ES-I3 (cell line): ENCODE measurements at regions not wholly inside any gene's neighbourhood (a gene's known extent, or its start where the extent isn't known, plus 50 kb on each side); places are given as distances from the start of the nearest gene placed in this dataset.
"Not testable (repeated sequence)": the region's sequence is repeated elsewhere in the genome, so short reads cannot be mapped to it uniquely, and the experiment has no call there.

Experiments
- H3K36me3 ChIP-seq: 2 replicates; pipeline ENCODE4 v1.6.1; 2013; ENCODE audit warnings: mild to moderate bottlenecking, low read length, control low read depth, moderate library complexity; ENCODE audit not compliant: insufficient read depth
- H3K4me1 ChIP-seq: 2 replicates; pipeline ENCODE4 v1.6.1; 2013; ENCODE audit warnings: mild to moderate bottlenecking, control low read depth, low read length; ENCODE audit not compliant: insufficient read depth
- H3K9ac ChIP-seq: 2 replicates; pipeline ENCODE4 v1.6.1; 2013; ENCODE audit warnings: low read depth, mild to moderate bottlenecking, low read length, moderate library complexity
- H3K9me3 ChIP-seq: 2 replicates; pipeline ENCODE4 v1.6.1; 2013; ENCODE audit warnings: mild to moderate bottlenecking, low read length, moderate library complexity; ENCODE audit not compliant: control insufficient read depth, insufficient read depth

DNA sequence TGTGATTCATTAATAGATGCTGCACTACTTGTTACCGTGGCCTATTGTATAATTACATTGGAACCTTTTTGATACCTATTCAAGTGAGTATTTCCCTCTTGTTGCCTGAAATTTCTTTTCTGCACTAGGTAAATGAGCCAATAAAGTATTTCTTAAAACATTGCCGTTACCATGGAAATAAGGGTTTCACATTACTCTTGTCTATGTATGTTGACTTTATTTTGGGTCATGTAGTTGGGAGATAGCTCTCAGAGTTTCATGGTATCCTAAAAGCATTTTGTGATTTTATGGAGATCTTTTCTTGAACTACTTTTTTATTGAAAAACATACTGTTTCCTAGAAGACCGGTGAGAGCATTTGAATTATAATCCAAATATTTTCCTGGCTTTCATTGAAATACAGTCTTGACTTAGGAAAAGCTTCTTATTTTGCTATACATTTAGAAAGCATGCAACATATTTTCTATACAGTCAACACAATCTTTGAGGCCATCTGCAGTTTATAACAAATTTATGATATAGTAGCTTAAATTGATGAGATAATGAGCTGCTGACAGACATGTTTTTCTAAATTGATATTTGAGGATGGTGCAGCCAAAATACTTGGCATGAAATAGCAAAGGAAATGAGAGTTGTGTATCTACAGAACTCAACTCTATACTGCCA, 650.4 kb downstream of the RFPL4B start:
- H3K9me3 ChIP-seq, result no peaks in the 10 kb centered on the region
- no peaks in the 10 kb centered on the region for H3K36me3 ChIP-seq
- no peak overlapping the region for H3K9ac ChIP-seq
- no peaks in the 10 kb centered on the region for H3K4me1 ChIP-seq

DNA sequence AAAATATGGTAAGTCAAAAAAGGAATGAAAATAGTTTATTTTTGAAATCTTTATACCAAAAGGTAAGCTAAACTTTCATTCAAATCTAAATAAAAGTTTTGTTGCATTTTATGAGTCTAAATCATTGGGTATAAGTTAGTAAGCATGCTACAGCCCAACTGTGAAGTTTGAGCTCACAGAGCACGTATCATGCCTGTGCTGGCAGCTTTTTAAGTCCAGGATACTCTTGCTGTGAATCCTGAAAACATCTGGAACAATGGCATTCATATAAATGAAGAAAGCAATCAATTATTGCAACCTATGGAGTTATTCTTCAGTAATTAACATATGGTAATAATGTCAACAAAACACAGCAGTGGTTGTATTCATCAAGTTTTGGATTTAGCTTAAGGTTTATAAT, 656.9 kb downstream of the RFPL4B start:
- H3K4me1 ChIP-seq, result peaks cover 4% of the 10 kb centered on the region; the same call in 1 of the 2 replicates
- H3K9ac ChIP-seq, result no peak overlapping the region
- H3K9me3 ChIP-seq, result no peaks in the 10 kb centered on the region
- H3K36me3 ChIP-seq, result no peaks in the 10 kb centered on the region

DNA sequence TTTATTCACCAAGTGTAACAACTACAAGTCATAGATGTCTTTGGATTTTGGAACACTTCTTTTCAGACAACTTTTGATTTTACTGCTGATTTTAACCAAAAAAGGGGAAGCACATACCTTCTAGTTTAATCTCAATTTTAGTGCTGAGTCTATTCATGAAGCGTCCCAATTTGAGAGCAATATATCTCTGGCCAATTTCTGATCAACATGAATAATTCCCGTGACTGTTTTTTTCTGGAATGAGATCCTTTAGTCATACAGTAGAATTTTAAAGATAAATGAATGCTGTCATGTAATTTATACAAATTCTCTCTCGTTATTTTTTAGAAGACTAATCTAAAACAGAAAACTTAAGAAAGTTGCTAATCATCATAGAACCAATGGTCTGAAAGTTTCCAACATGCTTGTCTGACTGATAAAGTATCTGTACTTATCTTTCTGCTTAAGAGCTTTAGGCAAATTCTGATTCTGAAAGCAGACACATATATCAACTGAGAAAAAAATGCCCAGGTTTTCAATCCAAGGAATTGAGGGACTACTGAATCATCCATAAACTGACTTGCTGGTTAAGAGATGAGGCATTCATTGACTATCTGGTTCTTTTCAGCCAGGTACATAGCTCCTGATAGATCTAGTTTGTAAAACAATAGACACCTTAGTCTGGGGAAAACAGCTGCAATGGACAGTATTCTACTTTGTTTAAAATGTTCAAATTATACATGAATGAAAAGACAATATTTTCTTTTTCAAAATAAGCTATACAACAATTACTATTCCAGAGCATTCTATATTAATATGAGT, 657.5 kb downstream of the RFPL4B start:
- Histone ChIP-seq H3K4me1 (peaks cover 4% of the 10 kb centered on the region; the same call in 1 of the 2 replicates), H3K36me3 (no peaks in the 10 kb centered on the region), H3K9ac (no peak overlapping the region), H3K9me3 (no peaks in the 10 kb centered on the region)

DNA sequence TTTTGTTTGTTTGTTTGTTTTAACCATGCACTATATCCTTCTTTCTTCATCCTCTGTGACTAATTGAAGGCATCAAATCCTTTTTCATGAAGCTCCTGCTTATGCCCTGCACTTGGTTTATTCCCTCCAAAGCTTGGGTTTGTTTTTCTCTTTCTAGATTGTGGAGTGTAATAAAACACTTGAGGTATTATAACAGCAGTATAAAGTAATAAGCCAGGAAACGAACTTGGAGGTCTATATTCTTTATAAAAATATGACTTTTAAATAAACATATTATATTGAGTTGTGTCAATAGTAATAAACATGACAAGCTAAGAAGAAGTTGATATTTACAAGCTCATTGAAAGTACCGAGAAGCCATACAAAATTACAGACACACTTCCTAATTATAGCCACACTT, 659.4 kb downstream of the RFPL4B start:
- no peaks in the 10 kb centered on the region for H3K36me3 ChIP-seq
- no peak overlapping the region for H3K9ac ChIP-seq
- no peaks in the 10 kb centered on the region for H3K9me3 ChIP-seq
- H3K4me1 ChIP-seq, result peaks cover 4% of the 10 kb centered on the region; the same call in 1 of the 2 replicates

DNA sequence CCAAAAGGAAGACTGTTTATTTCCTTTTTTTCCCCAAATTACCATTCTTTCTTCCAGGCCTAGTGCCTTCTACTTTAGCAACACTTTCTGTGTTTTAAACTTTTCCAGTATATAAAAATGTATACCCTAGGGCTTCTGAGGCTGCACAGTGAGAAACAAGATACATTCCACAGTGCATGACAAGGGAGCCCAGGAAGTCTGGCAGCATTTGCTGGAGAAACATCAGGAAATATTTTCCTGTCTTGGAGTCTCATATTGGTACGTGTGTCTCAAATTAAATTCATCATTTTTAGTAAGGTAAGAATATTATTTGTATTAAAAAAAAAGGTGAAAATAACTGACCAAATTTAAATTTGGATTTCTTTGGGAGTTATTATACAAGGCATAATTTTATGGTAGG, 662.6 kb downstream of the RFPL4B start:
- Histone ChIP-seq H3K36me3 (no peaks in the 10 kb centered on the region), H3K9ac (no peak overlapping the region), H3K4me1 (peaks cover 4% of the 10 kb centered on the region; the same call in 1 of the 2 replicates), H3K9me3 (no peaks in the 10 kb centered on the region)

DNA sequence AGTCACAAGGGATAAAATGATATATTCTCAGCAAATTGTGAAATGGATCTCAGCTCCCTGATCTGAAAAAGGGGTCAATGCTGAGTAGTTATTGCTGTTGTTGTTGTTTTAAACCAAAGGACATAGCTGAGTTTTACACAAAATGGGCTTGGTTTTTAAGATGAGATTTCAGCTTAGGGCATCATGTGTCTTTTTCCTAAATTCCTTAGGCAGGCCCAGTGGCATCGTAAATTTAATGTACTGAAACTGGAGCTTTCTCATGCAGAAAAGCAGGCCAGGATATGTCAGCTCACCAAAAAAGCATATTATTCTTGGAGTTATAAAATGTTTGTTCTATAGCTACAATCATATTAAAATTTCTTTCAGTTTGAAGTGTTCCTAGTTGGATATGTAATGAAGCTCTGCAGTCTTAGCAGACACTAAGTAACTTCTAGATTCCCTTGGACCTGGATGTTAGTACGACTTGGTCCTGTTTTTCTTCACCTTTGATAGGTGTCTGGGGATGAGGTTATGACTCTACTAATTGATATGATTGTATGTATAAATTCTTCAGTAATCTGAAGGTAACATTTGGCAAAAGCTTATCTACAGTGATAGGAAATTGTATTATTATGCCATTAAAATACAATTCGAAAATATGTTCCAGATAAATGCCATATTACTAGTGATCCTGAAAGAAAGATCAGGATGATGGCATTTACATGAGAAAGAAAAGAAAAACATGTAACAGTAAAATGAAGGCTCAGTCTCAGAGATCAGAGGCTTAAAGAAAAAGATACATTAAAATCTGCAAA, 663.3 kb downstream of the RFPL4B start:
- H3K4me1 ChIP-seq, result peaks cover 4% of the 10 kb centered on the region; the same call in 1 of the 2 replicates
- H3K9ac ChIP-seq, result no peak overlapping the region
- H3K9me3 ChIP-seq, result no peaks in the 10 kb centered on the region
- H3K36me3 ChIP-seq, result no peaks in the 10 kb centered on the region

DNA sequence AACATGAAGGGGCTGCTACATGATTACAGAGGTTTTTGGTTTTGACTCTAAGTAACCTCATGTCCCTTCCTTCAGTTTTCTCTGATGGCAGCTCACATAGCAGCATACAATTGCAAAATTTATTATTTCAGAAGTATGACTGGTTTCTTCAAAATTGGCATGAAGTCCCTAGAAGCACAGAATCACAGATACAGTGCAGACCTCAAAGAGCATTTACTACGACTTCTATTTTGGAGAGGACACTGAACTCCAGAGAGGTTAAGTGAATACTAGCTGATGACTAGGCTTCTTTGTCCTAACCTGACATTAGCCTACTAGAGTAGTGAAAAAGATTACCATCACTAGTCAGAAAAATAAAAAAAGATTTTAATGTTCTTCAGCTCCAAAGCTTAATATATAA, 664.3 kb downstream of the RFPL4B start:
- Histone ChIP-seq H3K36me3 (no peaks in the 10 kb centered on the region), H3K9ac (no peak overlapping the region), H3K9me3 (no peaks in the 10 kb centered on the region), H3K4me1 (peaks cover 4% of the 10 kb centered on the region; the same call in 1 of the 2 replicates)

DNA sequence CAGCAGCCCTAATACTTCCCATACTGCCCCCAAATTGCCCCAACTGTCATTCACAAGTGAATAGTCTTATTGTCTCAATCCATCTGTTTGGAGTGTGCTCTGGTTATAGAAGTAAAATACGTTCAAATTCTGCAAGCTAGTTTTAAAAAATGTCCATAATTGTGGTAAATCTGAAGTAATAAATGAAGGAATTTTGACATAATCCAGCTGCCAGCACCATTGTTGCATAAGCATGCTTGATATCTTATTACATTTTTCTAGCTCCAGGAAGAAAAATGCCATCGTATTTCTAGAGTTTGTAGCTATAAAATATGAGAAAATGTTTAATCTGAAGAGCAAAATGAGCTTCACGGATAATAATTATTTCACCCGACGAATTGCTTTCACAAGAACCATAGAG, 664.7 kb downstream of the RFPL4B start:
- no peaks in the 10 kb centered on the region for H3K9me3 ChIP-seq
- no peak overlapping the region for H3K9ac ChIP-seq
- H3K4me1 ChIP-seq, result peaks cover 4% of the 10 kb centered on the region; the same call in 1 of the 2 replicates

DNA sequence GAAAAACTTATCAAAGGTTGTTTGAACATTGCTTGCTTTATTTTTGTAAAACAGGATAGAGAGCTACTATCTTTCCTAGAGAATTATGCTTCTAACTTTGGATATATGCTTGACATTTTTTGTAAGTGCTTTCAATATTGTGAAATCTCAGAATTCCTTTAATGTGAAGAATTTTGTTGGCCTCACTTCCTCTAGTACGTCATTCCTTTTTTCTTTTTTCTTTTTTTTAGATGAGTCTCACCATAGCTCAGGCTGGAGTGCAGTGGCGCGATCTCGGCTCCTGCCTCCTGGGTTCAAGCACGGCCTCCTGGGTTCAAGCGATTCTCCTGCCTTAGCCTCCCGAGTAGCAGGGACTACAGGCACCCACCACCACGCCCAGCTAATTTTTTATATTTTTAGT, 668.1 kb downstream of the RFPL4B start:
- Histone ChIP-seq H3K4me1 (peaks cover 6% of the 10 kb centered on the region; the same call in 1 of the 2 replicates), H3K36me3 (no peaks in the 10 kb centered on the region), H3K9ac (no peak overlapping the region), H3K9me3 (no peaks in the 10 kb centered on the region)

More for the DNA sequence above, 664.7 kb downstream of the RFPL4B start:
- no peaks in the 10 kb centered on the region for H3K36me3 ChIP-seq

DNA sequence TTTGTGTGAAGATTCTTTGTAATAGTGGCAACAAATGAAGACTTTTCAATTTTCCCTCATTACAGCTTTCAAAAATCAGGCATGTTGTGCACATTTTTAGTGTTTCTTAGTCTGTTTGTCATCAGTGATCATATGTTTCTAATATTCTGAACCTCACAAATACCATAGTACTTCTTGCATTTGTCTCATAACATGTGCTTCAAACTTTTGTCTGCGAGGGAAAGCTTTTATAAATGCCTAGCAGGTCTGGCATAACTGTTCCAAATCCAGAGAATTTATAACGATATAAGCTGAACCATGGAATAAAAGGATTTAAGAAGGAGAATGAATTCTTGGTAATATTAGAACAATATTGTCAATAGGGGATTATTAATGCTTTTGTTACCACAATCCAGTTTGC, 670.2 kb downstream of the RFPL4B start:
- Histone ChIP-seq H3K9ac (no peak overlapping the region), H3K9me3 (no peaks in the 10 kb centered on the region), H3K36me3 (no peaks in the 10 kb centered on the region), H3K4me1 (peaks cover 6% of the 10 kb centered on the region; the same call in 1 of the 2 replicates)

DNA sequence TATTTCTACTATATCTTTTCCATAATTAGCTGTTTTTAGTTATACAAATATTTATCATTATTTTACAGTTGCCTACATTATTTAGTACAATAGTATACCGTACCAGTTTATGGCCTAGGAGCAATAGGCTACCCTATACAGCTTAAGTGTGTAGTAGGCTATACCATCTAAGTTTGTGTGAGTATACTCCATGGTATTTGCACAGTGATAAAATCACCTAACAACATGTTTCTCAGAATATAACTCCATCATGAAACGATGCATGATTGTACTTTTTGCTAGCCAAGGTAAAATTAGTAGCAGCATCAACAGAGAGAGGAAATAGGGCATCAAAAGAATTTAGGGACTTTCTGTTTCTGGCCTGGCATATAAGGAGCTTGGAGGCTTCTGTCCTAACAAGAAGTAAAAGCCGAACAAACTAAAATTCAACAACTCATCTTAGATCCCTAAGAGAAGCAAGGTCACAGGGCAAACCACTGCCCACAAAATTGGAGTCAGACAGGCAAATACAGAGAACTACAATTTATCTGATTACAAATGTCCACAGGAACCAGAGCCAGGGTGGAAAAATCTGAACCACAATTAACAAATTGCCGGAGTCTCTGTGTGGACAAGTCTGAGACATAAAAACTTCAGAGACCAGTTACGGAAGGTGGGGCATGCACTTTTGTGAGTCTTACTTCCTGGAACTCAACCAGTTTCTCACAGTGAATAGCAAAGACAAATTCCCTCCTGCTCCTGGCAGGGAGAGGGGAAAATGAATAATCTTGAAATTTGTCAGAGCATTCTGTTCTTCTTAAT, 671.4 kb downstream of the RFPL4B start:
- Histone ChIP-seq H3K36me3 (no peaks in the 10 kb centered on the region), H3K9ac (no peak overlapping the region), H3K9me3 (no peaks in the 10 kb centered on the region), H3K4me1 (peaks cover 6% of the 10 kb centered on the region; the same call in 1 of the 2 replicates)

DNA sequence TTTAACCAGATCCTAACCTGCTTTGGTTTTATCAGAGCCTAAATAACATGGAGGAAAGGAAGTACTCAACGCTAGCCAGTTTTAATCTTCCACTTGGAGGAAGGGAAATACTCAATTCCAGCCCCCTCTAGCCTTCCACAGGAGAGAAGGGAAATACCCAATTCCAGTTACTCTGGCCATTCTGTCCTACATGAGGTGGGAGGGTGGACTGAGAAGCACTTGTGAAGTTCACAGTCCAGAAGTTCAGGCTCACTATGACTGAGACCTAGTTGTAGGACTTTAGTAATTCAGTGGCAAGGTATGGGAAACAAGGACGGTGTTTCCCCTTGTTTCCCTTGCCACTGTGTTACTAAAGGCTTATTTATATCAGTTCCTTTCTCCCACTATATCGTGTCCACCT, 672.0 kb downstream of the RFPL4B start:
- no peaks in the 10 kb centered on the region for H3K36me3 ChIP-seq
- peaks cover 6% of the 10 kb centered on the region; the same call in 1 of the 2 replicates for H3K4me1 ChIP-seq
- no peaks in the 10 kb centered on the region for H3K9me3 ChIP-seq
- no peak overlapping the region for H3K9ac ChIP-seq

DNA sequence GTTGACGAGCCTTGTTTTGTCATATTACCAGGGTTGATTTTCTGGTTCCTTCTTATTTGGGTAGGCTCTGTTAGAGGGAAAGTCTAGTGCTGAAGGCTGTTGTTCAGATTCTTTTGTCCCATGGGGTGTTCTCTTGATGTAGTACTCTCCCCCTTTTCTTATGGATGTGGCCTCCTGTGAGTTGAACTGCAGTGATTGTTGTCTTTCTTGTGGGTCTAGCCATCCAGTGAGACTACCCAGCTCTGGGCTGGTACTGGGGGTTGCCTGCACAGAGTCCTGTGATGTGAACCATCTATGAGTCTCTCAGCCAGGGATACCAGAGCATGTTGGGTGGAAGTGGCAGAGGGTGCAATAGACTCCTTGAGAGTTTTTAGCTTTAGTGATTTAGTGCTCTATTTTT, 680.6 kb downstream of the RFPL4B start:
- 0 out of 2 replicates have a peak, but pooled peaks cover 12% of the 10 kb centered on the region for H3K4me1 ChIP-seq
- no peaks in the 10 kb centered on the region for H3K36me3 ChIP-seq
- no peak overlapping the region for H3K9ac ChIP-seq
- no peaks in the 10 kb centered on the region for H3K9me3 ChIP-seq

DNA sequence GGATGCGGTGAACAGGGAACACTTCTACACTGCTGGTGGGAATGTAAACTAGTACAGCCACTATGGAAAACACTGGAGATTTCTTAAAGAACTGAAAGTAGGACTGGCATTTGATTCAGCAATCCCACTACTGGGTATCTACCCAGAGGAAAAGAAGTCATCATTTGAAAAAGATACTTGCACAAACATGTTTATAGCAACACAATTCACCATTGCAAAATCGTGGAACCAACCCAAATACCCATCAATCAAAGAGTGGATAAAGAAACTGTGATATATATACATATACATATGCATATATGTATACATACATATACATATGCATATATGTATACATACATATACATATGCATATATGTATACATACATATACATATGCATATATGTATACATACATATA, 682.0 kb downstream of the RFPL4B start:
- 0 out of 2 replicates have a peak, but pooled peaks cover 12% of the 10 kb centered on the region for H3K4me1 ChIP-seq
- not testable (repeated sequence) for H3K36me3 ChIP-seq, H3K9ac ChIP-seq, H3K9me3 ChIP-seq
